ENCODE measurements at regions not wholly inside any gene's neighbourhood (a gene's known extent, or its start where the extent isn't known, plus 50 kb on each side); places are given as distances from the start of the nearest gene placed in this dataset.

DNA sequence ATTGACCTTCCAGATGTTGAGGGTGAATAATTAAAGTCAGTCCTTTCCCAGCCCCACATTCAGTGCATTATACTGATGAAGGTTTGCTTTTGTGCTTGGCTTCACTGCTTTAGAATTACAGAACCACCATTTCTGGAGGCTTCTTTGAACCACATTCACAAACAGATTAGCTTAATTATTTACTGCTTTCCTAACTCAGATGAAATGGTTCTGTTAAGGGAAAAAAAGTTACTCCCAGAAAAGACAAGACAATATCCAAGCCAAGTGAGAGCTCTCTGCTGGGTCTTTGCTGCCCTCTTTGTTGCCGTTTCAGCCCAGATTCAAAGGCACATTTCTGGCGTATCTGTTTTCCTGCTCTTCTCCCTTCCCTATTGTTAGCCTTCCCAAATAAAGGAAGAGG lies 188.9 kb downstream of the AHR start:
- Histone ChIP-seq H3K4me1 (ENCODE audit: control insufficient read depth, insufficient read depth, low read length) (no peaks in the 10 kb centered on the region), H3K27me3 (ENCODE audit: control insufficient read depth, insufficient read depth, low read length) (no peaks in the 10 kb centered on the region), H3K27ac (ENCODE audit: low read length) (no peak overlapping the region), H3K9me3 (ENCODE audit: control insufficient read depth, insufficient read depth, low read depth, low read length) (no peaks in the 10 kb centered on the region), H3K4me3 (ENCODE audit: low read depth in 2 of 2, low read length in 2 of 2) (no peak overlapping the region), H3K36me3 (ENCODE audit: control insufficient read depth, insufficient read depth, low read length) (no peaks in the 10 kb centered on the region)
- ATAC-seq (no peak), DNase-seq (ENCODE audit: low read depth, low spot score) (no peak)
- TF ChIP-seq, protein P1, sequence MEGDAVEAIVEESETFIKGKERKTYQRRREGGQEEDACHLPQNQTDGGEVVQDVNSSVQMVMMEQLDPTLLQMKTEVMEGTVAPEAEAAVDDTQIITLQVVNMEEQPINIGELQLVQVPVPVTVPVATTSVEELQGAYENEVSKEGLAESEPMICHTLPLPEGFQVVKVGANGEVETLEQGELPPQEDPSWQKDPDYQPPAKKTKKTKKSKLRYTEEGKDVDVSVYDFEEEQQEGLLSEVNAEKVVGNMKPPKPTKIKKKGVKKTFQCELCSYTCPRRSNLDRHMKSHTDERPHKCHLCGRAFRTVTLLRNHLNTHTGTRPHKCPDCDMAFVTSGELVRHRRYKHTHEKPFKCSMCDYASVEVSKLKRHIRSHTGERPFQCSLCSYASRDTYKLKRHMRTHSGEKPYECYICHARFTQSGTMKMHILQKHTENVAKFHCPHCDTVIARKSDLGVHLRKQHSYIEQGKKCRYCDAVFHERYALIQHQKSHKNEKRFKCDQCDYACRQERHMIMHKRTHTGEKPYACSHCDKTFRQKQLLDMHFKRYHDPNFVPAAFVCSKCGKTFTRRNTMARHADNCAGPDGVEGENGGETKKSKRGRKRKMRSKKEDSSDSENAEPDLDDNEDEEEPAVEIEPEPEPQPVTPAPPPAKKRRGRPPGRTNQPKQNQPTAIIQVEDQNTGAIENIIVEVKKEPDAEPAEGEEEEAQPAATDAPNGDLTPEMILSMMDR (IDR thresholded peaks at IDR 0.05): no peak
- TF ChIP-seq, protein P2, sequence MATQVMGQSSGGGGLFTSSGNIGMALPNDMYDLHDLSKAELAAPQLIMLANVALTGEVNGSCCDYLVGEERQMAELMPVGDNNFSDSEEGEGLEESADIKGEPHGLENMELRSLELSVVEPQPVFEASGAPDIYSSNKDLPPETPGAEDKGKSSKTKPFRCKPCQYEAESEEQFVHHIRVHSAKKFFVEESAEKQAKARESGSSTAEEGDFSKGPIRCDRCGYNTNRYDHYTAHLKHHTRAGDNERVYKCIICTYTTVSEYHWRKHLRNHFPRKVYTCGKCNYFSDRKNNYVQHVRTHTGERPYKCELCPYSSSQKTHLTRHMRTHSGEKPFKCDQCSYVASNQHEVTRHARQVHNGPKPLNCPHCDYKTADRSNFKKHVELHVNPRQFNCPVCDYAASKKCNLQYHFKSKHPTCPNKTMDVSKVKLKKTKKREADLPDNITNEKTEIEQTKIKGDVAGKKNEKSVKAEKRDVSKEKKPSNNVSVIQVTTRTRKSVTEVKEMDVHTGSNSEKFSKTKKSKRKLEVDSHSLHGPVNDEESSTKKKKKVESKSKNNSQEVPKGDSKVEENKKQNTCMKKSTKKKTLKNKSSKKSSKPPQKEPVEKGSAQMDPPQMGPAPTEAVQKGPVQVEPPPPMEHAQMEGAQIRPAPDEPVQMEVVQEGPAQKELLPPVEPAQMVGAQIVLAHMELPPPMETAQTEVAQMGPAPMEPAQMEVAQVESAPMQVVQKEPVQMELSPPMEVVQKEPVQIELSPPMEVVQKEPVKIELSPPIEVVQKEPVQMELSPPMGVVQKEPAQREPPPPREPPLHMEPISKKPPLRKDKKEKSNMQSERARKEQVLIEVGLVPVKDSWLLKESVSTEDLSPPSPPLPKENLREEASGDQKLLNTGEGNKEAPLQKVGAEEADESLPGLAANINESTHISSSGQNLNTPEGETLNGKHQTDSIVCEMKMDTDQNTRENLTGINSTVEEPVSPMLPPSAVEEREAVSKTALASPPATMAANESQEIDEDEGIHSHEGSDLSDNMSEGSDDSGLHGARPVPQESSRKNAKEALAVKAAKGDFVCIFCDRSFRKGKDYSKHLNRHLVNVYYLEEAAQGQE (IDR thresholded peaks at IDR 0.05; ENCODE audit: insufficient read depth in 1 of 2, low read depth in 2 of 2, low read length in 1 of 2): no peak
- TF ChIP-seq POLR2AphosphoS5 (IDR thresholded peaks at IDR 0.05; ENCODE audit: low read depth, low read length) (no peak), TCF7L2 (IDR thresholded peaks at IDR 0.05; ENCODE audit: low read depth, low read length) (no peak), SIN3A (IDR thresholded peaks at IDR 0.05; ENCODE audit: borderline replicate concordance, insufficient read depth, low read depth, low read length) (no peak)
- intact Hi-C loops (cut with micrococcal nuclease; ENCODE audit: unreplicated experiment): no loop called here
- ChIA-PET CTCF (no interaction called here), POLR2A (no interaction called here)
- BruUV-seq (replicated peaks): no TSS peak
- in situ Hi-C loops (cut with HindIII; ENCODE audit: low pct_unique_long_range_greater_than_20kb, low sequenced_read_pairs): no loop called here

DNA sequence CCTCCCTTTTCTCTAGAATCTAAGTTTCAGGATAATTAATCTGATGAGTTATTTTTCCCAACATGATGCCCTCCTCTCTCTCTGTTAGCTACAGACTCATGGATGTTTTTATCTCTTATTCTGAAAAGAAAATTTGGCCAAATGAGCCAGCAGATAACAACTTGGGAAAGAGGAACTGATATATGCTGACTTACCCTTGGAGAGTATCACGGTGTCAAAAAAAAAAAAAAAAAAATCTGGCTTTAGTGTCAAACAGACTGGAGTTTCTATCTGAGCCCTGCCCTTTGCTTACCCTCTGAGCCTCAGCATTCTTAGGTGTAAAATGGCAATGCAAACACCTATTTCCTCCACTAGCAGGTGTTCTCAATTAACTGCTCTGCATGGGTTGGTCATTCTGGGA lies 190.4 kb downstream of the AHR start:
- ChIA-PET CTCF (no interaction called here), POLR2A (no interaction called here)
- Histone ChIP-seq H3K4me1 (ENCODE audit: control insufficient read depth, insufficient read depth, low read length) (no peaks in the 10 kb centered on the region), H3K36me3 (ENCODE audit: control insufficient read depth, insufficient read depth, low read length) (no peaks in the 10 kb centered on the region), H3K9me3 (ENCODE audit: control insufficient read depth, insufficient read depth, low read depth, low read length) (no peaks in the 10 kb centered on the region), H3K4me3 (ENCODE audit: low read depth in 2 of 2, low read length in 2 of 2) (no peak overlapping the region), H3K27me3 (ENCODE audit: control insufficient read depth, insufficient read depth, low read length) (no peaks in the 10 kb centered on the region), H3K27ac (ENCODE audit: low read length) (no peak overlapping the region)
- no TSS peak for BruUV-seq (replicated peaks)
- TF ChIP-seq SIN3A (IDR thresholded peaks at IDR 0.05; ENCODE audit: borderline replicate concordance, insufficient read depth, low read depth, low read length) (no peak), TCF7L2 (IDR thresholded peaks at IDR 0.05; ENCODE audit: low read depth, low read length) (no peak), POLR2AphosphoS5 (IDR thresholded peaks at IDR 0.05; ENCODE audit: low read depth, low read length) (no peak)
- TF ChIP-seq, protein P1 (IDR thresholded peaks at IDR 0.05): no peak
- TF ChIP-seq, protein P2 (IDR thresholded peaks at IDR 0.05; ENCODE audit: insufficient read depth in 1 of 2, low read depth in 2 of 2, low read length in 1 of 2): no peak
- DNase-seq (ENCODE audit: low read depth, low spot score): no peak
- in situ Hi-C loops (cut with HindIII; ENCODE audit: low pct_unique_long_range_greater_than_20kb, low sequenced_read_pairs): no loop called here
- intact Hi-C loops (cut with micrococcal nuclease; ENCODE audit: unreplicated experiment): no loop called here
- no peak for ATAC-seq
